NT2/D1 (cell line): ENCODE measurements at regions not wholly inside any gene's neighbourhood (a gene's known extent, or its start where the extent isn't known, plus 50 kb on each side); places are given as distances from the start of the nearest gene placed in this dataset.

Experiments
- SUZ12 ChIP-seq: IDR thresholded peaks from 2 replicates; pipeline ENCODE4 v1.6.1; 2011; ENCODE audit not compliant: insufficient read length, insufficient read depth; ENCODE audit errors: extremely low read depth
- YY1 ChIP-seq: IDR thresholded peaks from 2 replicates; pipeline ENCODE4 v1.6.1; 2011; ENCODE audit not compliant: insufficient read length, insufficient read depth

DNA sequence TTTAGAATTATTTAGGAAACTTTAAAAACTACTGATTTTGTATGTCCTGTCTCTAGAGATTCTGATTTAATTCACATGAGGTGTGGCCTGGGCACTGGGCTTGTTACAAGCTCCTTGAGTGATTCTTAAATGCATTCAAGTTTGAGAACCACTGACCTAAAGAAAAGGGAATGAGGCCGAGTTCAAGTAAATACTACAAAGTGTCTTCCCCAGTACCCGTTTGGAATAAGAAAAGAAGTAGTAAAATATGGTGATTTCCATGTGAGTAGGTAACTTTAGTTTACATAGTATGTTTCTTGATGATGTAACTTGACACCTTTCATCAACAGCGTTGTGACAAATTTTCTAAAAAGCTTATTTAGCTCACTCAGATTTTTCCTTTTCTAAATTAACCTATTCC is 1022.9 kb upstream of the NRXN1 start:
- TF ChIP-seq SUZ12 (no peak), YY1 (no peak)
